H1 (cell line): ENCODE measurements at regions not wholly inside any gene's neighbourhood (a gene's known extent, or its start where the extent isn't known, plus 50 kb on each side); places are given as distances from the start of the nearest gene placed in this dataset.

Source experiments
- CTCF ChIA-PET: fragments of 300-600 bp; sonication (Branson Sonifier 250); formaldehyde crosslinking; loops from one replicate; lab custom pipeline; 2021; ENCODE audit not compliant: partially characterized antibody; lab: Charles Lee
- POLR2A ChIA-PET: fragments of 300-600 bp; sonication (Branson Sonifier 250); formaldehyde crosslinking; loops from one replicate; lab custom pipeline; 2021; ENCODE audit warnings: inconsistent platforms; ENCODE audit not compliant: partially characterized antibody; lab: Charles Lee
- DNase-seq, 2 experiments: peaks; one replicate each; pipeline versions ENCODE4 v3.0.0 to v3.0.0-alpha.2; 2010 to 2022; ENCODE audit warnings: low spot score in 2 of 2, low read depth in 1 of 2, mixed read lengths in 1 of 2
- FAIRE-seq: peaks from 2 replicates; lab custom pipeline; 2011; peaks lifted over from hg19 to GRCh38; lab: Jason Lieb, UNC
- H2AFZ ChIP-seq: 2 replicates; pipeline ENCODE4 v1.8.1; 2012; ENCODE audit warnings: low read length, inconsistent platforms
- H2AK5ac ChIP-seq: 2 replicates; pipeline ENCODE4 v1.6.1; 2013; ENCODE audit warnings: low read depth, low read length
- H2BK120ac ChIP-seq: replicated peaks from 2 replicates; pipeline ENCODE3; 2013; ENCODE audit warnings: low read depth, low read length, inconsistent platforms
- H2BK12ac ChIP-seq: 2 replicates; pipeline ENCODE4 v1.6.1; 2013; ENCODE audit warnings: low read depth, low read length
- H2BK15ac ChIP-seq: 2 replicates; pipeline ENCODE4 v1.6.1; 2013; ENCODE audit warnings: low read length
- H2BK20ac ChIP-seq: 2 replicates; pipeline ENCODE4 v1.6.1; 2013; ENCODE audit warnings: low read length
- H2BK5ac ChIP-seq: 2 replicates; pipeline ENCODE4 v1.6.1; 2013; ENCODE audit warnings: low read depth, low read length
- H3K14ac ChIP-seq: 2 replicates; pipeline ENCODE4 v1.6.1; 2013; ENCODE audit warnings: inconsistent platforms; ENCODE audit not compliant: insufficient read length
- H3K18ac ChIP-seq: 2 replicates; pipeline ENCODE4 v1.6.1; 2013; ENCODE audit warnings: low read length; ENCODE audit errors: extremely low read depth
- H3K23ac ChIP-seq: 2 replicates; pipeline ENCODE4 v1.6.1; 2013; ENCODE audit warnings: inconsistent platforms; ENCODE audit not compliant: insufficient read length
- H3K23me2 ChIP-seq: 2 replicates; pipeline ENCODE4 v1.6.1; 2013; ENCODE audit warnings: low read depth, low read length
- H3K27ac ChIP-seq: 2 replicates; pipeline ENCODE4 v1.6.1; 2011; ENCODE audit warnings: low read depth, low read length, inconsistent platforms
- H3K27me3 ChIP-seq, 4 experiments: replicated peaks in 1 of 4; 1 replicate in 1 of 4; 2 replicates in 3 of 4; pipeline versions ENCODE4 v1.6.1 to v1.8.1; 2011 to 2013; ENCODE audit warnings: low read length in 3 of 4, mild to moderate bottlenecking in 3 of 4, inconsistent platforms in 2 of 4, mixed read lengths in 2 of 4, moderate library complexity in 1 of 4; ENCODE audit not compliant: control insufficient read depth in 3 of 4, insufficient read depth in 3 of 4; ENCODE audit errors: extremely low read depth in 1 of 4
- H3K36me3 ChIP-seq, 4 experiments: 2 replicates each; pipeline versions ENCODE4 v1.6.1 to v1.8.1; 2011 to 2013; ENCODE audit warnings: mild to moderate bottlenecking in 4 of 4, low read length in 3 of 4, moderate library complexity in 2 of 4, control low read depth in 1 of 4, inconsistent platforms in 1 of 4; ENCODE audit not compliant: insufficient read depth in 4 of 4, control insufficient read depth in 2 of 4
- H3K4ac ChIP-seq: replicated peaks from 2 replicates; pipeline ENCODE3; 2013; ENCODE audit warnings: low read length, low read depth, mixed read lengths, inconsistent platforms; ENCODE audit not compliant: insufficient read length
- H3K4me1 ChIP-seq, 4 experiments: replicated peaks in 1 of 4; 1 replicate in 1 of 4; 2 replicates in 3 of 4; pipeline versions ENCODE4 v1.6.1 to v1.8.1; 2011 to 2013; ENCODE audit warnings: low read length in 3 of 4, inconsistent platforms in 2 of 4, mixed read lengths in 1 of 4; ENCODE audit not compliant: insufficient read depth in 4 of 4, control insufficient read depth in 3 of 4
- H3K4me2 ChIP-seq, 2 experiments: 2 replicates each; pipeline versions ENCODE4 v1.6.1 to v1.8.1; 2011 to 2013; ENCODE audit warnings: low read depth in 2 of 2, low read length in 2 of 2, control low read depth in 1 of 2, inconsistent platforms in 1 of 2, mild to moderate bottlenecking in 1 of 2; ENCODE audit not compliant: insufficient read depth in 1 of 2
- H3K4me3 ChIP-seq, 4 experiments: fragments of 200-600, 300-600 bp in 1 of 4; sonication (generic), shearing (Covaris generic), sonication (Bioruptor Twin) in 1 of 4; 2 replicates each; pipeline versions ENCODE4 v1.5.1 to v1.8.1; 2011 to 2016; ENCODE audit warnings: low read length in 4 of 4, low read depth in 3 of 4, control low read depth in 2 of 4, inconsistent platforms in 2 of 4, mild to moderate bottlenecking in 2 of 4, mixed read lengths in 1 of 4, moderate library complexity in 1 of 4; ENCODE audit not compliant: insufficient read depth in 2 of 4; ENCODE audit errors: extremely low read depth in 1 of 4
- H3K56ac ChIP-seq: replicated peaks from 2 replicates; pipeline ENCODE3; 2013; ENCODE audit warnings: low read depth, mild to moderate bottlenecking, mixed read lengths, low read length, inconsistent platforms; ENCODE audit not compliant: insufficient read length
- H3K79me1 ChIP-seq: 2 replicates; pipeline ENCODE4 v1.6.1; 2013; ENCODE audit warnings: low read depth, low read length, control low read depth
- H3K79me2 ChIP-seq, 2 experiments: 2 replicates each; pipeline versions ENCODE4 v1.6.1 to v1.8.1; 2012 to 2013; ENCODE audit warnings: low read length in 2 of 2, mild to moderate bottlenecking in 2 of 2, inconsistent platforms in 1 of 2; ENCODE audit not compliant: insufficient read depth in 2 of 2, control insufficient read depth in 1 of 2
- H3K9ac ChIP-seq, 4 experiments: replicated peaks in 1 of 4; 1 replicate in 1 of 4; 2 replicates in 3 of 4; pipeline versions ENCODE4 v1.6.1 to v1.8.1; 2011 to 2013; ENCODE audit warnings: low read depth in 3 of 4, low read length in 3 of 4, control low read depth in 2 of 4, mild to moderate bottlenecking in 2 of 4, moderate library complexity in 2 of 4, inconsistent platforms in 1 of 4; ENCODE audit errors: extremely low read depth in 1 of 4
- H3K9me3 ChIP-seq, 2 experiments: 2 replicates each; pipeline versions ENCODE4 v1.6.1 to v1.8.1; 2012 to 2013; ENCODE audit warnings: mild to moderate bottlenecking in 2 of 2, moderate library complexity in 2 of 2, control low read depth in 1 of 2, inconsistent platforms in 1 of 2, low read depth in 1 of 2, low read length in 1 of 2, mixed read lengths in 1 of 2; ENCODE audit not compliant: insufficient read depth in 2 of 2
- H4K20me1 ChIP-seq, 2 experiments: replicated peaks in 1 of 2; 2 replicates each; pipeline versions ENCODE3 to v1.8.1; 2011 to 2013; ENCODE audit warnings: inconsistent platforms in 2 of 2, low read length in 2 of 2, mild to moderate bottlenecking in 1 of 2; ENCODE audit not compliant: insufficient read depth in 2 of 2, control insufficient read depth in 1 of 2
- H4K5ac ChIP-seq: 2 replicates; pipeline ENCODE4 v1.6.1; 2013; ENCODE audit warnings: low read length, low read depth, mixed read lengths, inconsistent platforms; ENCODE audit not compliant: insufficient read length
- H4K8ac ChIP-seq: 2 replicates; pipeline ENCODE4 v1.8.0; 2013; ENCODE audit warnings: mild to moderate bottlenecking, moderate library complexity, low read length, inconsistent platforms; ENCODE audit not compliant: insufficient read depth; ENCODE audit errors: extremely low read depth
- H4K91ac ChIP-seq: replicated peaks from 2 replicates; pipeline ENCODE3; 2013; ENCODE audit warnings: low read length, mixed read lengths, inconsistent platforms; ENCODE audit not compliant: insufficient read length
- ASH2L ChIP-seq: fragments of 200-600, 300-600 bp; sonication (generic); IDR thresholded peaks from one replicate; pipeline ENCODE4 v1.7.1; 2017; ENCODE audit warnings: low read length
- CEBPB ChIP-seq: IDR thresholded peaks from 2 replicates; pipeline ENCODE4 v1.6.1; 2012; ENCODE audit warnings: low read depth, low read length
- CTBP2 ChIP-seq: IDR thresholded peaks from 2 replicates; pipeline ENCODE4 v1.7.0; 2011; ENCODE audit warnings: borderline replicate concordance, mild to moderate bottlenecking, moderate library complexity, mixed read lengths, low read length; ENCODE audit not compliant: insufficient read depth, insufficient read length
- JUND ChIP-seq: IDR thresholded peaks from 2 replicates; pipeline ENCODE4 v1.6.1; 2011; ENCODE audit warnings: mild to moderate bottlenecking, improper control_type of control experiment, low read length
- TEAD4 ChIP-seq: IDR thresholded peaks from 2 replicates; pipeline ENCODE4 v1.6.1; 2012; ENCODE audit warnings: low read depth, low read length, inconsistent platforms, mixed read lengths
- WGBS, 2 experiments: shearing (Covaris generic) in 1 of 2; methylation state at CpG; one replicate each; pipeline versions ENCODE4 v1.1.6 to v1.1.7; 2013 to 2015; ENCODE audit warnings: low lambda C conversion rate in 2 of 2, mixed read lengths in 2 of 2, inconsistent platforms in 1 of 2, low coverage in 1 of 2, missing lambda C conversion rate in 1 of 2; ENCODE audit not compliant: insufficient replicate concordance in 2 of 2, insufficient coverage in 1 of 2, insufficient read length in 1 of 2; ENCODE audit errors: extremely low coverage in 1 of 2, missing lambda C conversion rate in 1 of 2; 5-methylcytosine and 5-hydroxymethylcytosine counted together

- no peak overlapping the region for H4K5ac ChIP-seq
- H3K4me1 ChIP-seq, result peaks cover 0 to under 1% (median under 1%) of the 10 kb centered on the region in 4 experiments; a peak in 3 of 7 replicates
- H3K27me3 ChIP-seq, result no peaks in the 10 kb centered on the region
- DNase-seq (no peak), FAIRE-seq (no peak)
- H3K4me3 ChIP-seq, result no peak overlapping the region
- no peak overlapping the region for H4K91ac ChIP-seq
- H3K9ac ChIP-seq, result no peak overlapping the region
- no peaks in the 10 kb centered on the region for H3K36me3 ChIP-seq
- H3K23me2 ChIP-seq, result no peaks in the 10 kb centered on the region
- H2BK20ac ChIP-seq, result no peak overlapping the region
- H2BK15ac ChIP-seq, result no peak overlapping the region
- no peak overlapping the region for H2AFZ ChIP-seq
- CTCF ChIA-PET, result interaction anchor here (1.5 kb wide), 1 partner anchor 28 kb away, joined by 4 read pairs; no protein-coding TSS in a partner anchor
- H4K20me1 ChIP-seq, result no peaks in the 10 kb centered on the region
- TF ChIP-seq JUND (no peak), CEBPB (no peak), CTBP2 (no peak), TEAD4 (no peak), ASH2L (no peak)
- H3K9me3 ChIP-seq, result no peaks in the 10 kb centered on the region
- no peak overlapping the region for H3K27ac ChIP-seq
- no peak overlapping the region for H2BK12ac ChIP-seq
- H4K8ac ChIP-seq, result no peak overlapping the region
- no peak overlapping the region for H2BK120ac ChIP-seq
- POLR2A ChIA-PET, result no interaction called here
- H2AK5ac ChIP-seq, result no peak overlapping the region
- no peak overlapping the region for H2BK5ac ChIP-seq
- H3K23ac ChIP-seq, result no peak overlapping the region
- no peaks in the 10 kb centered on the region for H3K79me1 ChIP-seq
- no peak overlapping the region for H3K14ac ChIP-seq
- H3K56ac ChIP-seq, result no peak overlapping the region
- H3K4me2 ChIP-seq, result no peak overlapping the region
- 84% methylated on average over 4 of the region's 4 CpGs; no CpG with 5 or more reads in 1 of the 2 experiments for WGBS, 2 experiments
- H3K79me2 ChIP-seq, result no peaks in the 10 kb centered on the region
- H3K18ac ChIP-seq, result no peak overlapping the region
- H3K4ac ChIP-seq, result no peak overlapping the region
Measured at GRCh38 chr6:22471746-22472145, 97.6 kb upstream of the HDGFL1 start.
